Brain microvascular endothelial cell (primary cell): ENCODE measurements at regions not wholly inside any gene's neighbourhood (a gene's known extent, or its start where the extent isn't known, plus 50 kb on each side); places are given as distances from the start of the nearest gene placed in this dataset.

Experiments
- DNase-seq: peaks from one replicate; pipeline ENCODE4 v3.0.0-alpha.2; 2020
- H3K27ac ChIP-seq: fragments of 250-450 bp; sonication (Bioruptor Pico); 2 replicates; pipeline ENCODE4 v1.5.1; 2020; ENCODE audit warnings: mild to moderate bottlenecking, moderate library complexity
- H3K27me3 ChIP-seq: fragments of 250-450 bp; sonication (Bioruptor Pico); replicated peaks from 2 replicates; pipeline ENCODE4 v1.5.1; 2020; ENCODE audit warnings: mild to moderate bottlenecking
- H3K36me3 ChIP-seq: fragments of 250-450 bp; sonication (Bioruptor Pico); replicated peaks from 2 replicates; pipeline ENCODE4 v1.5.1; 2020; ENCODE audit warnings: mild to moderate bottlenecking
- H3K4me3 ChIP-seq: 2 replicates; pipeline ENCODE4 v1.5.1; 2011; ENCODE audit warnings: low read depth, mild to moderate bottlenecking, control low read depth, low read length, moderate library complexity
- CTCF ChIP-seq: IDR thresholded peaks from 2 replicates; pipeline ENCODE4 v1.5.1; 2011; ENCODE audit warnings: low read depth, mild to moderate bottlenecking, moderate library complexity, low read length, control low read depth, inconsistent platforms; ENCODE audit errors: missing control alignments
- in situ Hi-C: cut with HindIII; loops from 2 replicates; pipeline ENCODE4 v1.10.0; 2017; ENCODE audit warnings: low sequenced_read_pairs, low pct_ligation_motif_present

- in situ Hi-C loops, result no loop called here
- H3K27ac ChIP-seq, result no peak overlapping the region
- no peak overlapping the region for H3K4me3 ChIP-seq
- H3K27me3 ChIP-seq, result no peaks in the 10 kb centered on the region
- DNase-seq, result no peak
- H3K36me3 ChIP-seq, result no peaks in the 10 kb centered on the region
- TF ChIP-seq CTCF, result no peak
These were observed 201.1 kb upstream of the TWIST2 start for GRCh38 chr2:238646803-238647202.

GRCh38 chr2:238649123-238649522 lies 198.8 kb upstream of the TWIST2 start:
- in situ Hi-C loops, result no loop called here
- no peak for TF ChIP-seq CTCF
- H3K36me3 ChIP-seq, result no peaks in the 10 kb centered on the region
- no peak overlapping the region for H3K27ac ChIP-seq
- H3K4me3 ChIP-seq, result no peak overlapping the region
- H3K27me3 ChIP-seq, result no peaks in the 10 kb centered on the region
- no peak for DNase-seq

GRCh38 chr2:238649936-238650518 lies 197.9 kb upstream of the TWIST2 start:
- in situ Hi-C loops, result no loop called here
- Histone ChIP-seq H3K4me3 (no peak overlapping the region), H3K27me3 (no peaks in the 10 kb centered on the region), H3K36me3 (no peaks in the 10 kb centered on the region), H3K27ac (no peak overlapping the region)
- DNase-seq, result no peak
- no peak for TF ChIP-seq CTCF

GRCh38 chr2:238650536-238650935 lies 197.3 kb upstream of the TWIST2 start:
- no peaks in the 10 kb centered on the region for H3K27me3 ChIP-seq
- no peak overlapping the region for H3K4me3 ChIP-seq
- no peak overlapping the region for H3K27ac ChIP-seq
- TF ChIP-seq CTCF, result no peak
- H3K36me3 ChIP-seq, result no peaks in the 10 kb centered on the region
- in situ Hi-C loops, result no loop called here
- DNase-seq, result no peak

- Histone ChIP-seq H3K27ac (no peak overlapping the region), H3K4me3 (no peak overlapping the region), H3K27me3 (no peaks in the 10 kb centered on the region), H3K36me3 (no peaks in the 10 kb centered on the region)
- in situ Hi-C loops, result no loop called here
- no peak for DNase-seq
- no peak for TF ChIP-seq CTCF
These were observed 196.4 kb upstream of the TWIST2 start for GRCh38 chr2:238651306-238652052.
